Cardiac septum (tissue), 1 donor: ENCODE measurements at regions not wholly inside any gene's neighbourhood (a gene's known extent, or its start where the extent isn't known, plus 50 kb on each side); places are given as distances from the start of the nearest gene placed in this dataset.

ENCODE experiments used
- DNase-seq: peaks from one replicate; pipeline ENCODE4 v3.0.0-alpha.2; 2020; ENCODE audit warnings: low spot score
- intact Hi-C: fragments of 100-400 bp; cut with DNase I; formaldehyde crosslinking; loops from one replicate; pipeline ENCODE4 v1.14.0; 2022
- donor health status: DM: no; HTN: no; CAD: no.

GRCh38 chr12:20270557-20270956 is 97.8 kb upstream of the PDE3A start:
- no peak for DNase-seq
- intact Hi-C loops = no loop called here

- intact Hi-C loops = no loop called here
- no peak for DNase-seq
These were observed 96.2 kb upstream of the PDE3A start for GRCh38 chr12:20272161-20272560.

- intact Hi-C loops = no loop called here
- no peak for DNase-seq
These were observed 95.5 kb upstream of the PDE3A start for GRCh38 chr12:20272801-20273200.

GRCh38 chr12:20274008-20274407 is 94.3 kb upstream of the PDE3A start:
- no peak for DNase-seq
- intact Hi-C loops = no loop called here

GRCh38 chr12:20278276-20278675 is 90.1 kb upstream of the PDE3A start:
- intact Hi-C loops = loop anchor here (5.0 kb wide), 1 partner anchor 89 kb away; the partner anchor contains the start of gene PDE3A
- DNase-seq = no peak

- intact Hi-C loops = no loop called here
- DNase-seq = no peak
These were observed 87.8 kb upstream of the PDE3A start for GRCh38 chr12:20280515-20280914.

GRCh38 chr12:20282401-20282800 is 85.9 kb upstream of the PDE3A start:
- intact Hi-C loops = no loop called here
- DNase-seq = no peak

GRCh38 chr12:20283482-20283881 is 84.9 kb upstream of the PDE3A start:
- intact Hi-C loops = no loop called here
- DNase-seq = no peak

- intact Hi-C loops = no loop called here
- no peak for DNase-seq
These were observed 78.8 kb upstream of the PDE3A start for GRCh38 chr12:20289520-20289919.

- no peak for DNase-seq
- intact Hi-C loops = no loop called here
These were observed 67.9 kb upstream of the PDE3A start for GRCh38 chr12:20300457-20300856.

- DNase-seq = no peak
- intact Hi-C loops = no loop called here
These were observed 62.9 kb upstream of the PDE3A start for GRCh38 chr12:20305470-20305869.

GRCh38 chr12:20309504-20310148 is 58.7 kb upstream of the PDE3A start:
- DNase-seq = peak; percentile 78

GRCh38 chr12:20314328-20314727 is 54.0 kb upstream of the PDE3A start:
- intact Hi-C loops = no loop called here
- no peak for DNase-seq

More at GRCh38 chr12:20309504-20310148, 58.7 kb upstream of the PDE3A start:
- intact Hi-C loops = no loop called here

GRCh38 chr12:20317554-20317953 is 50.8 kb upstream of the PDE3A start:
- intact Hi-C loops = no loop called here
- DNase-seq = no peak
